ENCODE measurements at regions not wholly inside any gene's neighbourhood (a gene's known extent, or its start where the extent isn't known, plus 50 kb on each side); places are given as distances from the start of the nearest gene placed in this dataset.

DNA sequence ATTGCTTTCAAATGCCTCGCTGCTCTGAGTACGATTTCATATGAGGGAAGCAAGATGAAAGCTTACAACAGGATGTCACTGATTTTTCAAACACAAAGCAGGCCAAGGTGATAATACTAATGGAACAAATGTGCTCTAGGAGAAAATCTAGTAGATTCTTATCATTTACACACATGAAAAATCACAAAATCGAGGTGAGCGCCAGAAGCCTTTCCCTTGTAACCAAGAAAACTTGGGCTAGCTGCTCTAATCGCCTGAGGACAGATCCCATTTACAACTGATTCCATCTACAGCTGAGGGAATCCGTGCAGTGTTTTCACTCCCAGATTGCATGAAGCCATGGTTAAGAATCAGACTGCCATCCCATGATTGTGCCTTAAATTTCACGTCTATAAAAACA, 117.5 kb downstream of the TM2D1 start:
- TF ChIP-seq EZH2 (IDR thresholded peaks at IDR 0.05; ENCODE audit: borderline replicate concordance, low read length): no peak
- TF ChIP-seq, protein P1, sequence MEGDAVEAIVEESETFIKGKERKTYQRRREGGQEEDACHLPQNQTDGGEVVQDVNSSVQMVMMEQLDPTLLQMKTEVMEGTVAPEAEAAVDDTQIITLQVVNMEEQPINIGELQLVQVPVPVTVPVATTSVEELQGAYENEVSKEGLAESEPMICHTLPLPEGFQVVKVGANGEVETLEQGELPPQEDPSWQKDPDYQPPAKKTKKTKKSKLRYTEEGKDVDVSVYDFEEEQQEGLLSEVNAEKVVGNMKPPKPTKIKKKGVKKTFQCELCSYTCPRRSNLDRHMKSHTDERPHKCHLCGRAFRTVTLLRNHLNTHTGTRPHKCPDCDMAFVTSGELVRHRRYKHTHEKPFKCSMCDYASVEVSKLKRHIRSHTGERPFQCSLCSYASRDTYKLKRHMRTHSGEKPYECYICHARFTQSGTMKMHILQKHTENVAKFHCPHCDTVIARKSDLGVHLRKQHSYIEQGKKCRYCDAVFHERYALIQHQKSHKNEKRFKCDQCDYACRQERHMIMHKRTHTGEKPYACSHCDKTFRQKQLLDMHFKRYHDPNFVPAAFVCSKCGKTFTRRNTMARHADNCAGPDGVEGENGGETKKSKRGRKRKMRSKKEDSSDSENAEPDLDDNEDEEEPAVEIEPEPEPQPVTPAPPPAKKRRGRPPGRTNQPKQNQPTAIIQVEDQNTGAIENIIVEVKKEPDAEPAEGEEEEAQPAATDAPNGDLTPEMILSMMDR (IDR thresholded peaks at IDR 0.05; ENCODE audit: low read length): no peak
- 0 out of 2 replicates have a peak, but pooled peaks cover 4% of the 10 kb centered on the region for H3K27me3 ChIP-seq (ENCODE audit: insufficient read depth, low read length)
- no peaks in the 10 kb centered on the region for H3F3A ChIP-seq (ENCODE audit: insufficient read depth, low read length)
- H2AFZ ChIP-seq (ENCODE audit: low read length): no peak overlapping the region
- H4K20me1 ChIP-seq (ENCODE audit: insufficient read depth, low read length): no peaks in the 10 kb centered on the region
- no peaks in the 10 kb centered on the region for H3K79me2 ChIP-seq (ENCODE audit: insufficient read depth, low read length)
- no peaks in the 10 kb centered on the region for H3K4me1 ChIP-seq (ENCODE audit: insufficient read depth, low read length, severe bottlenecking)
- H3K4me2 ChIP-seq (ENCODE audit: low read length): no peak overlapping the region
- H3K4me3 ChIP-seq (ENCODE audit: low read depth, low read length, poor library complexity, severe bottlenecking): no peak overlapping the region
- no peak overlapping the region for H3K27ac ChIP-seq (ENCODE audit: low read depth, low read length, poor library complexity, severe bottlenecking)
- no peaks in the 10 kb centered on the region for H3K9me2 ChIP-seq (ENCODE audit: low read depth, low read length)
- H3K36me3 ChIP-seq (ENCODE audit: insufficient read depth, low read length): no peaks in the 10 kb centered on the region
- no peaks in the 10 kb centered on the region for H3K9me3 ChIP-seq (ENCODE audit: low read length)
- H3K9ac ChIP-seq (ENCODE audit: low read length): no peak overlapping the region

DNA sequence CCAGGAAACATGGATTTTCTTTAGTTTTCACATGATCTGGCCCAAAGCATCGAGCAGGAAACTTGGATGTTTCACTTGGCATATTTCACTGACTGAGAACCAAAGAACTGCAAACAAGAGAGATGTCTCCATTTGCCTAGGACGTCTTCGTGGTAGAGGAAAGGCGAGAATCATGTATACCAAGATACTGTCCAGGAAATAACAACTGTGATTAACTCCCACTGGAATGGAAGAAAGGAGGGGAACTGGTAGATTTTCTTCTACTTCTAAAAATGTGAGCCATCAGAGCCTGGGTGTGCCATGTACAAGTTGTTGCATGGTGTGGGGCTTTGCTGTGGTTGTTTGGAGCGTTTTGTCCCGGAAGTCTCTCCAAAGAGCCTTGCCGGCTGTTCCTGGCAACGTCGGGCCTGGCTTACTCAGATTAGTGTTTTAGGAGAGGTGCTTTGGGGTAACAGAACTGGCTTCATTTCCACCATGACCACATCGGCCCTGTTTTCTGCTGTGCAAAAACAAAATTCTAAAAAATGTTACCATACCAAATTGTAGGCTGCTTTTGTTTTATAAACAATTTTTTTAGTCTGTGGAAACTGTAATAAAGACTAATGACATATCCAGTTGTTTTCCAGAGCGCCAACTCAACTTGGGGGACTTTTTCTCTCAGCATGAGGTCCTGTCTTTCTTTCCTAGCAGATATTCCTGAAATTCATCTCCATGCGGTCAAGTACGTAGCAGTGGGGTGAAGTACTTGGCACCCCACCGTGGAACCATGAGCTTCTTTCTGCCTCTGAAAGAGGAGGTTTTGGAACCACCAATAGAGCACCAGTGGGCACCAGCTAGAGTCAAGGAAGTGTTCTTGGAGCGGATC, 118.3 kb downstream of the TM2D1 start:
- Histone ChIP-seq H3K79me2 (ENCODE audit: insufficient read depth, low read length) (no peaks in the 10 kb centered on the region), H3K9ac (ENCODE audit: low read length) (no peak overlapping the region), H2AFZ (ENCODE audit: low read length) (no peak overlapping the region), H3K27me3 (ENCODE audit: insufficient read depth, low read length) (0 out of 2 replicates have a peak, but pooled peaks cover 4% of the 10 kb centered on the region), H3K4me1 (ENCODE audit: insufficient read depth, low read length, severe bottlenecking) (no peaks in the 10 kb centered on the region), H3K9me2 (ENCODE audit: low read depth, low read length) (no peaks in the 10 kb centered on the region), H3K9me3 (ENCODE audit: low read length) (no peaks in the 10 kb centered on the region), H3K4me3 (ENCODE audit: low read depth, low read length, poor library complexity, severe bottlenecking) (no peak overlapping the region), H3K4me2 (ENCODE audit: low read length) (no peak overlapping the region), H3K36me3 (ENCODE audit: insufficient read depth, low read length) (no peaks in the 10 kb centered on the region), H3K27ac (ENCODE audit: low read depth, low read length, poor library complexity, severe bottlenecking) (no peak overlapping the region), H3F3A (ENCODE audit: insufficient read depth, low read length) (no peaks in the 10 kb centered on the region), H4K20me1 (ENCODE audit: insufficient read depth, low read length) (no peaks in the 10 kb centered on the region)
- TF ChIP-seq, protein P1 (IDR thresholded peaks at IDR 0.05; ENCODE audit: low read length): no peak
- TF ChIP-seq EZH2 (IDR thresholded peaks at IDR 0.05; ENCODE audit: borderline replicate concordance, low read length): no peak

DNA sequence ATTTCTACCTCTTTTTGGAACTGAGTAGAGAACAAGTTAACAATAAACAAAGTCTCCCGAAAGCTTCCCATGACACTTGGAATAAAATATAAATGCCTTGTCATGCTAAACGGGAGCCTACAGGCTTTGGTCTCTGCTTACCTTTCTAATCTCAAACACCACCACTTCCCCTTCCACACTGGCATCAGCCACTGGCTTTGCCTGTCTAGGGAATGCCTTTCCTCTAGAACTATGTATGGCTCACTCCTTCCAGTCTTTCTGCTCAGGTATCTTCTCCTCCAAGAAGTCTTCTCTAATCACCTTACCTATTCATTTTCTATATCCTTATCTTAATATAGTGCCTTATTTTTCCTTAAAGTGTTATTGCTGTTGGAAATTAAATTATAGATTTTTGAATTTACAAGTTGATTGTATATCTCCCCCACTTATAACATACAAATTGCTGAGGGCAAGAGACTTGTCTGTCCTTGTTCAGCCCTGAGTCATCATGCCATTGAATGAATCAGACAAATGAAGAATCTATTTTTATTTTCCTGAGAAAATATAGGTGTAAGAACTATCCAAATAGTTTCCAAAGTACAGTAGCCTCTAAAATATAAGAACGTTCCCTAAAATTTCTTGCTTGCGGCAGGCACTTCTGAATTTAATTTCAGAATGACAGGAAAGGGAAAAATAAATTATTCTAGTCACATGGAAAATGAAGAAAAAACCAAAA, 119.2 kb downstream of the TM2D1 start:
- Histone ChIP-seq H3K9me3 (ENCODE audit: low read length) (no peaks in the 10 kb centered on the region), H3K27me3 (ENCODE audit: insufficient read depth, low read length) (0 out of 2 replicates have a peak, but pooled peaks cover 4% of the 10 kb centered on the region), H3K4me2 (ENCODE audit: low read length) (no peak overlapping the region), H3K36me3 (ENCODE audit: insufficient read depth, low read length) (no peaks in the 10 kb centered on the region), H3F3A (ENCODE audit: insufficient read depth, low read length) (no peaks in the 10 kb centered on the region), H3K9me2 (ENCODE audit: low read depth, low read length) (no peaks in the 10 kb centered on the region), H3K9ac (ENCODE audit: low read length) (no peak overlapping the region), H3K4me1 (ENCODE audit: insufficient read depth, low read length, severe bottlenecking) (no peaks in the 10 kb centered on the region), H4K20me1 (ENCODE audit: insufficient read depth, low read length) (no peaks in the 10 kb centered on the region), H3K79me2 (ENCODE audit: insufficient read depth, low read length) (no peaks in the 10 kb centered on the region), H3K4me3 (ENCODE audit: low read depth, low read length, poor library complexity, severe bottlenecking) (no peak overlapping the region), H3K27ac (ENCODE audit: low read depth, low read length, poor library complexity, severe bottlenecking) (no peak overlapping the region), H2AFZ (ENCODE audit: low read length) (no peak overlapping the region)
- no peak for TF ChIP-seq EZH2 (IDR thresholded peaks at IDR 0.05; ENCODE audit: borderline replicate concordance, low read length)
- TF ChIP-seq, protein P1 (IDR thresholded peaks at IDR 0.05; ENCODE audit: low read length): no peak

Measured in OCI-LY1 (cell line).